GM10248 (cell line): ENCODE measurements at regions not wholly inside any gene's neighbourhood (a gene's known extent, or its start where the extent isn't known, plus 50 kb on each side); places are given as distances from the start of the nearest gene placed in this dataset.
"Not testable (repeated sequence)": the region's sequence is repeated elsewhere in the genome, so short reads cannot be mapped to it uniquely, and the experiment has no call there.

ENCODE experiments used
- CTCF ChIA-PET: fragments of 300-600 bp; sonication (Branson Sonifier 250); formaldehyde crosslinking; extraction: SDS; loops from one replicate; lab custom pipeline; 2021; ENCODE audit warnings: antibody characterized with exemption; lab: Yijun Ruan, JAX
- POLR2A ChIA-PET: fragments of 350-650 bp; sonication (Branson Sonifier 250); formaldehyde crosslinking; extraction: SDS; loops from one replicate; lab custom pipeline; 2020; ENCODE audit warnings: antibody characterized with exemption; lab: Yijun Ruan, JAX
- DNase-seq: peaks from one replicate; pipeline ENCODE4 v3.0.0; 2012; ENCODE audit errors: extremely low spot score
- CTCF ChIP-seq: IDR thresholded peaks from 2 replicates; pipeline ENCODE4 v1.5.1; 2012; ENCODE audit warnings: mild to moderate bottlenecking, low read depth; ENCODE audit errors: extremely low read depth, missing control alignments, control extremely low read depth

DNA sequence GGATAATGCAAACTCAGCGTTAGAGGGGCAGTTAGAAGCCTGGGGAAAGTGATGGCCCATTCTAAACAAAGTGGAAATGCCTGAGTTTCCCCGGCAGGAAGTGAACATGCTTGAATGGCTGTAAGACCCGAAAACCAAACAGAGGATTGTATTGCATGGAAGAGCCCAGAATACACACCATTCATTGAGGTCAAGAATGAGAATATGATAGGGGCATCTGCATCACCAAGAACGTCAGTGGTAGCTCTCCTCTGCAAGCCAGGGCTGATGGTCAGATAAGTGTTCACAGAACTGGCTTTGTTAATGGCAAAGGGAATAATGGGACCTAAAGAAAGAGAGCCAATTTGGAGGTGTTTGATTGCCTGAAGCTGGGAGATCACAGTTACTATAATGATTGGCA is 663.4 kb downstream of the KHDRBS2 start:
- no peak for DNase-seq
- POLR2A ChIA-PET: no interaction called here
- CTCF ChIA-PET: interaction anchor here (1.3 kb wide), 1 partner anchor 11 kb away, joined by 3 read pairs; no protein-coding TSS in a partner anchor
- no peak for TF ChIP-seq CTCF

GRCh38 chr6:61614119-61614518 is 671.9 kb downstream of the KHDRBS2 start:
- POLR2A ChIA-PET: no interaction called here

GRCh38 chr6:61606500-61606899 is 679.5 kb downstream of the KHDRBS2 start:
- DNase-seq: no peak
- TF ChIP-seq CTCF: no peak
- CTCF ChIA-PET: no interaction called here
- POLR2A ChIA-PET: no interaction called here

More at GRCh38 chr6:61614119-61614518, 671.9 kb downstream of the KHDRBS2 start:
- DNase-seq: no peak
- TF ChIP-seq CTCF: no peak
- CTCF ChIA-PET: no interaction called here

DNA sequence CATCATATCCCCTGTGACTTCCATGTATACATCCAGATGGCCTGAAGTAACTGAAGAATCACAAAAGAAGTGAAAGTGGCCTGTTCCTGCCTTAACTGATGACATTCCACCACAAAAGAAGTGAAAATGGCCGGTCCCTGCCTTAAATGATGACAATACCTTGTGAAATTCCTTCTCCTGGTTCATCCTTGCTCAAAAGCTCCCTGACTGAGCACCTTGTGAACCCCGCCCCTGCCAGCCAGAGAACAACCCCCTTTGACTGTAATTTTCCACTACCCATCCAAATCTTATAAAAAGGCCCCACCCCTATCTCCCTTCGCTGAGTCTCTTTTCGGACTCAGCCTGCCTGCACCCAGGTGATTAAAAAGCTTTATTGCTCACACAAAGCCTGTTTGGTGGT is 680.2 kb downstream of the KHDRBS2 start:
- CTCF ChIA-PET: not testable (repeated sequence)

GRCh38 chr6:61602171-61602570 is 683.9 kb downstream of the KHDRBS2 start:
- CTCF ChIA-PET, DNase-seq, POLR2A ChIA-PET: not testable (repeated sequence)

More for the DNA sequence above, 680.2 kb downstream of the KHDRBS2 start:
- POLR2A ChIA-PET, DNase-seq: not testable (repeated sequence)

DNA sequence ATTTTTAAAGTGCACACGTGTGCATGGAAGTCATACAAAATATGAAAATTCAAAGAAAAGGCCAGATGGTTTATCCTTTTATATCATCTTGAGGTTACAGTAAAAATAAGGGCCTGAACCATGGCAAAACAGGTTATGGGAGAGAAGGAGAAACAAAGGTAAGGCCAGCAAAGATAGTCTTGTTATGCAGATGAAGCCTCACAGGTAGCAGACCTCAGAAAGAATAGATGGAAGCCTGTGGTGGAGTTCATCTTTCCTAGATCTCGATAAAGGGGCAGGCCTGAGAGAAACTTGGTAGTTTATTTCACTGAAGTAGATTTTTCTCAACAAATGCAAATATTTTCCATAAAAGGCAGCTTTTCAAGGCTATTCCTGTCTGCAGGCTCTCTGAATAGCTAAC is 693.8 kb downstream of the KHDRBS2 start:
- ChIA-PET CTCF (no interaction called here), POLR2A (no interaction called here)
- no peak for DNase-seq
- no peak for TF ChIP-seq CTCF

- ChIA-PET CTCF (no interaction called here), POLR2A (no interaction called here)
- DNase-seq: no peak
- TF ChIP-seq CTCF: no peak
These were observed 699.0 kb downstream of the KHDRBS2 start for GRCh38 chr6:61586934-61587537.

DNA sequence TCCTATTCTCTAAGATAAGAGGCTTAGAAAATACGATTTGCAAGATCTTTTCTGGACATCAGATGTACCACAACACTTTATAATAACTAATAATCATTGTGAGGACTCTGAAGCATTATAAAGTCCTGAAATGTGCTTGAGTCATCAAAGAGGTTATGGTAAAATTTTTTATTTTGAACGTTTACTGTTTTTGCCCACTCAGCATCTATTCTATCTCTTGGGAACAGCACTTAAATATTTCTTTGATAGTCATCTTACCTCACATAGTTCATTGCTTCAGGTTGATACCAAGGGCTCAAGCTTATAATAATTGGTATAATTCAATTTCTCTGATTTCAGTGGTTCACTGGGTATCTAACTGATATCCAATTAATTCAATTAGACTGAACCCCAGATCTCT is 700.5 kb downstream of the KHDRBS2 start:
- CTCF ChIA-PET: no interaction called here
- DNase-seq: no peak
- POLR2A ChIA-PET: no interaction called here
- no peak for TF ChIP-seq CTCF
